NOMO-1 treated with dmso at 0.1 percent for 144 hours (cell line): ENCODE measurements at regions not wholly inside any gene's neighbourhood (a gene's known extent, or its start where the extent isn't known, plus 50 kb on each side); places are given as distances from the start of the nearest gene placed in this dataset.
"Not testable (repeated sequence)": the region's sequence is repeated elsewhere in the genome, so short reads cannot be mapped to it uniquely, and the experiment has no call there.

Experiments used
- DNase-seq: peaks from one replicate; lab custom pipeline; 2025; ENCODE audit not compliant: unreplicated experiment; lab: John Stamatoyannopoulos, UW

- no peak for DNase-seq
These were observed 76.8 kb upstream of the COX20 start for GRCh38 chr1:244758708-244759107.

DNA sequence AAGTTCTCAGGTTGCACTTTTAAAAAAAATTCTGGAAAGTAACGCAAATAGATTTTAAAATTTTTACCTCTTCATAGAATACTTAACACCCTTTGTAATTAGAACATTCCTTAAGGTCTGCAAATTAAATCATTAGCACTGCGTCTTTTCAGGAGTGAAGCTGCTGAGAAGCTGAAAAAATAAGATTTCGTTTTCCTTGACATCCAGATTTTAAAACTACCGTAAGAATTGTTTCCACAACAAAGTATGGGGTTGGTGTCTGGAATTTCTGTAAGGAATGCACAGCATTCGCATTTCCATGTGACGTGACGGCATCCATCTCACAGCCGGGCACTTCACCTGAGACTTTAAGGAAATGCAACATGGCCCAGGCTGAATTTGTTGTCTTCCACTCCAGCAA is 76.3 kb upstream of the COX20 start:
- no peak for DNase-seq

GRCh38 chr1:244760471-244760870 is 75.0 kb upstream of the COX20 start:
- DNase-seq, result no peak

- no peak for DNase-seq
These were observed 74.2 kb upstream of the COX20 start for GRCh38 chr1:244761279-244761678.

DNA sequence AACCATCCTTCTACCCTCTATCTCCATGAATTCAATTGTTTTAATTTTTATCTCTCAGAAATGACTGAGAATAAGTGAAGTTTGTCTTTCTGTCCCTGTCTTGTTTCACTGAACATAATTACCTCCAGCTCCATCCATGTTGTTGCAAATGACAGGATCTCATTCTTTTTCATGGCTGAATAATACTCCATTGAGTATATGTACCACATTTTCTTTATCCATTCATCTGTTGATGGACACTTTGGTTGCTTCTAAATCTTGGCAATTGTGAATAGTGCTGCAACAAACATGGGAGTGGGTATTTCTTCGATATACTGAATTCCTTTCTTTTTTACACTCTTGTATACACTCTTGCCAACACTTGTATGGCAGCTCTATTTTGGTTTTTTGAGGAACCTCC is 72.8 kb upstream of the COX20 start:
- DNase-seq, result no peak

DNA sequence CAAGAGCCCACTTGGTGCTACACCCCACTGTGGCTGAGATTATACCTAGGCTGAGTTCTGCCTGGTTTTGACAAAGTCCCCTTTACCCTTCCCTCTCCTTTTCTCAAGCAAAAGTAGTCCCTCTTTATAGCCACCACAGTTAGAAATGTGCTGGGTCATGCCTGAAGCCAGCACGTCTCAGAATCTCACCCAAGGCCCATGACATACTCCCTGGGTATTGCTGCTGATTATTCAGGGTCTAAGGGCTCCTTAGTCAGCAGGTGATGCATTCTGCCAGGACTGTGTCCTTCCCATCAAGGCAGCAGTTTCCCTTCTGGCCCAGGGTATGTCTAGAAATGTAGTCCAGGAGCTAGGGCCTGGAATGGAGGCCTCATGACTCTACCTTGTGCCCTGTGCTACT is 67.3 kb upstream of the COX20 start:
- no peak for DNase-seq

- no peak for DNase-seq
These were observed 66.7 kb upstream of the COX20 start for GRCh38 chr1:244768804-244769203.

- not testable (repeated sequence) for DNase-seq
These were observed 64.9 kb upstream of the COX20 start for GRCh38 chr1:244770556-244770955.

DNA sequence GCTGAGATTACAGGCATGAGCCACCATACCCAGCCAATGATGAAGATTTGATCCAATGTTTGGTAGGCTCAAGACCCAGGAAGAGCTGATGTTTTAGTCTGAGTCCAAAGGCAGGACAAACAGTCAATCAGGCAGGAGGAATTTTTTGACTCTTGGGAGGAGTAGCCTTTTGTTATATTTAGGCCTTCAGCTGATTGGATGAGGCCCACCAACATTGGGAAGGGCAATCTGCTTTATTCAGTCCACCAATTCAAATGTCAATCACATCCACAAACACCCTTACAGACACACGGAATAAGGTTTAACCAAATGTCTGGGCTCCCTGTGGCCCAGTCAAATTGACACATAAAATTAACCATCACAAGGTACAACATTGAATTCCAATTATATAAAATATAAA is 61.9 kb upstream of the COX20 start:
- no peak for DNase-seq

DNA sequence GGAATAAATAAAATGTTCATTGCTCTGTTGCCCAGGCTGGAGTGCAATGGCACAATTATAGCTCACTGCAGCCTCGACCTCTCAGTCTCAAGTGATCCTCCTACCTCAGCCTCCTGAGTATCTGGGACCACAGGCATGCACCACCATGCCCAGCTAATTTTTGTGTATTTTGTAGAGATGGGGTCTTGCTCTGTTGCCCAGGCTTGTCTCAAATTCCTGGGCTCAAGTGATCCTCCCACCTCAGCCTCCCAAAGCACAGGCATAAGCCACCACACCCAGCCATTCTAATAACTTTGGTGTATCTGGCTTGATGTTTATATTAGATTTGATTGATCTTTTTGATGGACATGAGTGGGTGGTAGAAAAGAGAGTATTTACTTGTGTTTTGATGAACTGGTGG is 58.7 kb upstream of the COX20 start:
- DNase-seq, result not testable (repeated sequence)

- peak; percentile 8 for DNase-seq
These were observed 57.1 kb upstream of the COX20 start for GRCh38 chr1:244778344-244778743.

DNA sequence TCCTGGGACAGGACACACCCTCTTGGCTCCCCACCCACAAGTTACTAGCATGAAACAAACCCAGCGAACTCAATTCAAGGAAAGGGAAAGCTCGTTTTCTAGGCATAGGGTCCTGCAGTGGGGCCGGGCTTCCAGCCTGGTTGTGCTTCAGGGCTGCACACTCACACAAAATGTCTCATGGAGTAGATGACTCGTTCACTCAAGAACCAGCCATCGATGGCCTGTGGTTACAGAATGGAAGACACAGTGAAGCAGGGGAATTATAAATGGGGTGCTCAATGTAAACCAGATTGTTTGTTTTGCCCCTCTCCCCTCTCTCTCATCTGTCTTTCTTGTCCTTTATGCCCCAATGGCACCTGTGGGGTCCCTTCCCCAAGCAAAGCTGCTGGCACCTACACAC is 56.0 kb upstream of the COX20 start:
- no peak for DNase-seq

- no peak for DNase-seq
These were observed 55.1 kb upstream of the COX20 start for GRCh38 chr1:244780311-244780710.

DNA sequence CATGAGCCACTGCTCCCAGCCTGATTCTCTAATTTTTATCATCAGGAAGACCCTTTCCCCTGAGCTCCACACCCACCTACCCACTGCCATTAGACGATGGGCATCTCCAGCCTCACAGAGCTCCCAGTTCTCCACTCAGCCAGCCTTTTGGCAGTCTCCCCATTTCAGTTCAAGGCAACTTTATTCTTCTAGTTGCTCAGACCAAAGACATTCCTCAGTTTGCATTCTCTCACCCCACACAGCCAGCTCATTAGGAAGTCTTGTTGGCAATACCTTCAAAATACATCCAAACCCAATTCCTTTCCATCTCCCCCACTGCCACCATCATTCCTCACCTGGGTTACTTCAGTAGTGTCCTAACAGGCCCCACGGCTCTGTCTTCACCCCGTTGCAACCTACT is 53.4 kb upstream of the COX20 start:
- DNase-seq, result no peak

DNA sequence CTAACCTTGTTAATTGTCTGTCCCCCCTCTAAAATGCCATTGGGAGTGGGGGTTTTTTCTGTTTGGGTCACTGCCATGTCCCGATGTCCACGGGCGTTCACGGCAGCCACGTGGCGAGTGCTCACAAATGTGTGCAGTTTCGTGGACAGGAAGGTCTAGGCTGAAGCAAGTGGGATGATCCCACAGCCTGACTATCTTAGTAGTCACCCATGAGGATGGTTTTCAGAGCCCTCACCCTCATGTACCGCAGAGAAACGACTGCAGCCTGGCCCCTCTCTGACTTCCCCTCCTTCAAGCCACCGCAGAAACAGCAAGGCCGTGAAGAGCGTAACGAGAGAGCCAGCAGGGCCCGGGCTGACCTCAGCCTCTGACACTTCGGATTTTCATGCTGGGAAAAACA is 52.3 kb upstream of the COX20 start:
- DNase-seq, result no peak
